ENCODE measurements at regions not wholly inside any gene's neighbourhood (a gene's known extent, or its start where the extent isn't known, plus 50 kb on each side); places are given as distances from the start of the nearest gene placed in this dataset.

DNA sequence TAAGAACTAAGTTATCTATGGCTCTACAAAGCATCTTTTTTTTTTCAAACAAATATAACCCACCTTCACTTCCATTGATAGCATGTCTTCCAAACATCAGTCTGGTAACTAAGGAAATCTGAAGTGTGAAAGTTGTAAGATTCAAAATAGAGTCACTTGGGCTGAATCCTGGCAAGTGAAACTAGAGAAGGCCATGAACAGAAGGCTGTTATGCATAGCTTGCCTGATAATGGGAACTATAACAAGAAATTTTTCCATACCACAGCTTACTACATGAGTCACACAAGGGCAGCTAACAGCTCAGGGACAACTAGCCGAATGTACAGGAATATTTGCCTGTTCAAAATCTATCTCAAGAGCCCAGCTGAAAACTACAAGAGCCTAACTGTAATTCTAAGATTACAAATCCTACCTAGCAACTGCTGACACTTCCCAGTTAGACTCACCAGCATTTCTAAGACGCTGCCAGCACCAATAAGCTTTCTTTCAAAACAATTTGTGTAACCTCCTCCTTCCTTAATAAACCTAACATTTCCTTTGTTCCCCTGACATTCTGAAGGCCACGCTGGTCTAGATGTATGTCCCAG is 1066.5 kb downstream of the PLOD2 start:
- TF ChIP-seq CTCF (IDR thresholded peaks at IDR 0.05; ENCODE audit: low read length), result no peak
- TF ChIP-seq EZH2 (IDR thresholded peaks at IDR 0.05; ENCODE audit: borderline replicate concordance, low read length), result no peak
